HG03095 (cell line): ENCODE measurements at regions not wholly inside any gene's neighbourhood (a gene's known extent, or its start where the extent isn't known, plus 50 kb on each side); places are given as distances from the start of the nearest gene placed in this dataset.

Experiments
- ATAC-seq: cut with Tn5 transposase; IDR thresholded peaks from one replicate; pipeline ENCODE4 v1.9.1; 2021; ENCODE audit warnings: moderate library complexity; ENCODE audit not compliant: unreplicated experiment

GRCh38 chr5:158135682-158136179 lies 276.8 kb upstream of the CLINT1 start:
- no peak for ATAC-seq

GRCh38 chr5:158133369-158133768 lies 274.4 kb upstream of the CLINT1 start:
- ATAC-seq, result no peak

GRCh38 chr5:158127536-158127935 lies 268.6 kb upstream of the CLINT1 start:
- ATAC-seq, result no peak

- ATAC-seq, result no peak
Measured at GRCh38 chr5:158126442-158127405, 267.8 kb upstream of the CLINT1 start.

- ATAC-seq, result no peak
Measured at GRCh38 chr5:158124606-158125316, 265.8 kb upstream of the CLINT1 start.

- no peak for ATAC-seq
Measured at GRCh38 chr5:158123595-158123994, 264.6 kb upstream of the CLINT1 start.

GRCh38 chr5:158121678-158122077 lies 262.7 kb upstream of the CLINT1 start:
- no peak for ATAC-seq

GRCh38 chr5:158120760-158121159 lies 261.8 kb upstream of the CLINT1 start:
- no peak for ATAC-seq

GRCh38 chr5:158119961-158120723 lies 261.2 kb upstream of the CLINT1 start:
- no peak for ATAC-seq

GRCh38 chr5:158117467-158118160 lies 258.7 kb upstream of the CLINT1 start:
- ATAC-seq, result no peak

- no peak for ATAC-seq
Measured at GRCh38 chr5:158116965-158117364, 258.0 kb upstream of the CLINT1 start.

GRCh38 chr5:158115468-158115867 lies 256.5 kb upstream of the CLINT1 start:
- no peak for ATAC-seq

GRCh38 chr5:158108177-158108576 lies 249.2 kb upstream of the CLINT1 start:
- ATAC-seq, result no peak

- ATAC-seq, result no peak
Measured at GRCh38 chr5:158100373-158100888, 241.5 kb upstream of the CLINT1 start.

- no peak for ATAC-seq
Measured at GRCh38 chr5:158099571-158100105, 240.7 kb upstream of the CLINT1 start.

GRCh38 chr5:158096835-158097234 lies 237.9 kb upstream of the CLINT1 start:
- ATAC-seq, result no peak

- no peak for ATAC-seq
Measured at GRCh38 chr5:158086856-158087255, 227.9 kb upstream of the CLINT1 start.

- ATAC-seq, result no peak
Measured at GRCh38 chr5:158084292-158084691, 225.3 kb upstream of the CLINT1 start.

GRCh38 chr5:158082696-158083287 lies 223.8 kb upstream of the CLINT1 start:
- no peak for ATAC-seq

GRCh38 chr5:158080112-158080511 lies 221.2 kb upstream of the CLINT1 start:
- ATAC-seq, result no peak
